Calu3 (cell line): ENCODE measurements at regions not wholly inside any gene's neighbourhood (a gene's known extent, or its start where the extent isn't known, plus 50 kb on each side); places are given as distances from the start of the nearest gene placed in this dataset.

Experiments
- BruUV-seq: library from RNA; stranded (reverse); fragments of 400-500 nt; replicated peaks from 2 replicates; lab custom pipeline; 2021; lab: Mats Ljungman, UMichigan
- CTCF ChIA-PET: fragments of 300-600 bp; sonication (Branson Sonifier 250); formaldehyde crosslinking; loops from one replicate; lab custom pipeline; 2022; ENCODE audit warnings: antibody characterized with exemption; lab: Charles Lee
- DNase-seq: peaks from one replicate; pipeline ENCODE4 v3.0.0; 2022
- H3K27ac Mint-ChIP-seq: one replicate; pipeline ENCODE4 v1.8.0; 2022; ENCODE audit warnings: mixed read lengths; ENCODE audit not compliant: unreplicated experiment
- H3K27me3 Mint-ChIP-seq: one replicate; pipeline ENCODE4 v1.8.0; 2022; ENCODE audit warnings: mixed read lengths; ENCODE audit not compliant: unreplicated experiment
- H3K36me3 Mint-ChIP-seq: one replicate; pipeline ENCODE4 v1.8.0; 2022; ENCODE audit warnings: mild to moderate bottlenecking, moderate library complexity, mixed read lengths; ENCODE audit not compliant: insufficient read depth, unreplicated experiment
- H3K4me1 Mint-ChIP-seq: one replicate; pipeline ENCODE4 v1.8.0; 2022; ENCODE audit warnings: mild to moderate bottlenecking, low read depth, mixed read lengths; ENCODE audit not compliant: unreplicated experiment
- H3K4me3 Mint-ChIP-seq: one replicate; pipeline ENCODE4 v1.8.0; 2022; ENCODE audit warnings: mild to moderate bottlenecking, low read depth, moderate library complexity, mixed read lengths; ENCODE audit not compliant: unreplicated experiment
- H3K9me3 Mint-ChIP-seq: one replicate; pipeline ENCODE4 v1.8.0; 2022; ENCODE audit warnings: low read depth, mixed read lengths; ENCODE audit not compliant: unreplicated experiment
- intact Hi-C: fragments of 100-400 bp; cut with micrococcal nuclease; formaldehyde crosslinking; loops from one replicate; pipeline ENCODE4 v1.10.0; 2022; ENCODE audit not compliant: unreplicated experiment
- TF ChIP-seq, protein P1 (sequence below): fragments of 200-600 bp; IDR thresholded peaks from one replicate; pipeline ENCODE4 v1.8.0; 2022; ENCODE audit warnings: antibody characterized with exemption; ENCODE audit not compliant: unreplicated experiment

DNA sequence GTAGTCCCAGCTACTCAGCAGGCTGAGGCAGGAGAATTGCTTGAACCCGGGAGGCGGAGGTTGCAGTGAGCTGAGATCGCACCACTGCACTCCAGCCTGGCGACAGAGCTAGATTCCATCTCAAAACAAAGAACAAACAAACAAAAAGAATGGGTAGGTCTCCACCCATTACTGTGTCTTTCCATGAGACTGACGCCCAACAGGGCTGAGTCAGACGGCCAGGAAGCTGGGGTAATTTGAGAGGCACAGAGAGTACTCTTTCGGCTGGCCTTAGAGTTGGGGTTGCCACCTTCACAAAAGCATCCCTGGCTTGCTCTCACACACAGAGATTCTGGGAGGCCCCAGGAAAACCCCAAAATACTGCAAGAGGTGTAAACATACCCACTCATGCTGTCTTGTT is 72.0 kb upstream of the DHRSX start:
- Mint-ChIP-seq H3K4me1 (no peaks in the 10 kb centered on the region), H3K36me3 (no peaks in the 10 kb centered on the region), H3K27me3 (no peaks in the 10 kb centered on the region), H3K4me3 (no peak overlapping the region), H3K27ac (no peak overlapping the region), H3K9me3 (no peaks in the 10 kb centered on the region)
- intact Hi-C loops: no loop called here
- CTCF ChIA-PET: no interaction called here
- no TSS peak for BruUV-seq
- no peak for DNase-seq
- TF ChIP-seq, protein P1, sequence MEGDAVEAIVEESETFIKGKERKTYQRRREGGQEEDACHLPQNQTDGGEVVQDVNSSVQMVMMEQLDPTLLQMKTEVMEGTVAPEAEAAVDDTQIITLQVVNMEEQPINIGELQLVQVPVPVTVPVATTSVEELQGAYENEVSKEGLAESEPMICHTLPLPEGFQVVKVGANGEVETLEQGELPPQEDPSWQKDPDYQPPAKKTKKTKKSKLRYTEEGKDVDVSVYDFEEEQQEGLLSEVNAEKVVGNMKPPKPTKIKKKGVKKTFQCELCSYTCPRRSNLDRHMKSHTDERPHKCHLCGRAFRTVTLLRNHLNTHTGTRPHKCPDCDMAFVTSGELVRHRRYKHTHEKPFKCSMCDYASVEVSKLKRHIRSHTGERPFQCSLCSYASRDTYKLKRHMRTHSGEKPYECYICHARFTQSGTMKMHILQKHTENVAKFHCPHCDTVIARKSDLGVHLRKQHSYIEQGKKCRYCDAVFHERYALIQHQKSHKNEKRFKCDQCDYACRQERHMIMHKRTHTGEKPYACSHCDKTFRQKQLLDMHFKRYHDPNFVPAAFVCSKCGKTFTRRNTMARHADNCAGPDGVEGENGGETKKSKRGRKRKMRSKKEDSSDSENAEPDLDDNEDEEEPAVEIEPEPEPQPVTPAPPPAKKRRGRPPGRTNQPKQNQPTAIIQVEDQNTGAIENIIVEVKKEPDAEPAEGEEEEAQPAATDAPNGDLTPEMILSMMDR: no peak

DNA sequence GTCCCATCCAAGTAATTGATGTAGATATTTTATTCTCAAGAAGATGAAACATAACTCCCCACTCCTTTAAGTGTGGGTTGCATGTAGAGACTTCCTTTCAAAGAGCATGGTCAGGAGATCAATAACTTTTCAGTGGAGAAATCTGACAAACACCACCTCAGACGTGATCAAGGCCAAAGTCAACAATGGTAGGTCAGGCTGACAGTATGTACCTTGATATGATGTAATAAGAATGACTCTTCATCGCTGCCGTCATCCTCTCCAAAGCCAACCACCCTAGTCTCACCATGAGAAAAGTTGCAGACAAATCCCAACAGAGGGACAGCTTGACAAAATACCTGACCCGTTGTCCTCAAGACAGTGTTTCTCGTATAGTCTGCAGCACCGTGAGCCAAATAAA is 67.3 kb upstream of the DHRSX start:
- no TSS peak for BruUV-seq
- H3K27me3 Mint-ChIP-seq: no peaks in the 10 kb centered on the region
- H3K4me3 Mint-ChIP-seq: no peak overlapping the region
- intact Hi-C loops: no loop called here
- no peaks in the 10 kb centered on the region for H3K36me3 Mint-ChIP-seq
- CTCF ChIA-PET: no interaction called here
- H3K4me1 Mint-ChIP-seq: no peaks in the 10 kb centered on the region
- H3K9me3 Mint-ChIP-seq: no peaks in the 10 kb centered on the region
- TF ChIP-seq, protein P1: no peak
- DNase-seq: no peak
- H3K27ac Mint-ChIP-seq: no peak overlapping the region

DNA sequence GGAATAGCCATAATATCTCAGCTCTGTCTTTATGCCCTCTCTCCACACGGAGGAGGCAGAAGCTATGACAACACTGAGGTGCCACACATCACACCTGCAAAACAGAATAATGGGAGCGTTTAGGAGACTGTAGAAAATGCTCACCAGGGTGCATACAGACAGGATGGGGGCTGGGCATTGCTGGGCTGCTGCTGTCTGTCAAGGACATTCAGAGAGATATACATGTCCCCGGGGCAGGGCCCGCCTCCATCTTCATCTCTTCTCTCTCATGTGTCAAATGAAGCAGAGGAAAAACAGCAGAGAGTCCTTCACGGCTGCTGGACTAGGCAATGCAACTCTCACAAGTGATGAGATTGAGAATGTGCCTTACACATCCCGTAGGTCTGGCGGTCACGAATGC is 65.3 kb upstream of the DHRSX start:
- intact Hi-C loops: no loop called here
- TF ChIP-seq, protein P1: no peak
- Mint-ChIP-seq H3K36me3 (no peaks in the 10 kb centered on the region), H3K27ac (no peak overlapping the region), H3K27me3 (no peaks in the 10 kb centered on the region), H3K4me1 (no peaks in the 10 kb centered on the region), H3K9me3 (no peaks in the 10 kb centered on the region), H3K4me3 (no peak overlapping the region)
- no TSS peak for BruUV-seq
- no peak for DNase-seq
- CTCF ChIA-PET: no interaction called here

DNA sequence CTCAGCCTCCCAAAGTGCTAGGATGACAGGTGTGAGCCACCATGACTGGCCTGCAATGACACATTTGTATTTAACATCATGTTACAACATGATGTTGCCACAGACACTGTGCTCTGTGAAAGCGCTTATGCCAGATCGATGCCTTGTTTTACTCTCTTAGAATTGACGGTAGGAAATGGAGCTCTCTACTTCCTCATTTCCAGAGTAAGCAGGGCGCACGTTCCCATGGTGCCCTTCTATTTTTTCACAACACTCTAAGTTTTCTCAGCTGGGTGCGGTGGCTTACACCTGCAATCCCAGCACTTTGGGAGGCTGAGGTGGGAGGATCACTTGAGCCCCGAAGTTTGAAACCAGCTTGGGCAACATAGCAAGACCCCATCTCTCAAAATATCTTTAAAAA is 60.7 kb upstream of the DHRSX start:
- no TSS peak for BruUV-seq
- Mint-ChIP-seq H3K27me3 (peaks cover 16% of the 10 kb centered on the region), H3K4me1 (no peaks in the 10 kb centered on the region), H3K36me3 (no peaks in the 10 kb centered on the region), H3K9me3 (no peaks in the 10 kb centered on the region), H3K27ac (no peak overlapping the region), H3K4me3 (no peak overlapping the region)
- CTCF ChIA-PET: no interaction called here
- intact Hi-C loops: no loop called here
- TF ChIP-seq, protein P1: no peak
- DNase-seq: no peak
